Osteoblast (primary cell): ENCODE measurements at regions not wholly inside any gene's neighbourhood (a gene's known extent, or its start where the extent isn't known, plus 50 kb on each side); places are given as distances from the start of the nearest gene placed in this dataset.
A peak's percentile ranks its signal among the peaks of the same experiment; 100 is the strongest.

Source experiments
- DNase-seq: peaks from one replicate; pipeline ENCODE4 v3.0.0; 2011; ENCODE audit warnings: low spot score, mixed read lengths; ENCODE audit not compliant: insufficient read length; ENCODE audit errors: missing footprints
- H2AFZ ChIP-seq: 2 replicates; pipeline ENCODE4 v1.6.0; 2011; ENCODE audit warnings: mild to moderate bottlenecking, low read length
- H3K27ac ChIP-seq: 2 replicates; pipeline ENCODE4 v1.5.1; 2011; ENCODE audit warnings: mild to moderate bottlenecking, low read depth, low read length, moderate library complexity
- H3K27me3 ChIP-seq: 2 replicates; pipeline ENCODE4 v1.6.0; 2012; ENCODE audit warnings: mild to moderate bottlenecking, control low read depth, inconsistent platforms, low read length, moderate library complexity; ENCODE audit not compliant: insufficient read depth
- H3K36me3 ChIP-seq: 2 replicates; pipeline ENCODE4 v1.5.1; 2011; ENCODE audit warnings: mild to moderate bottlenecking, low read length, control low read depth, moderate library complexity; ENCODE audit not compliant: insufficient read depth
- H3K4me1 ChIP-seq: 2 replicates; pipeline ENCODE4 v1.5.1; 2011; ENCODE audit warnings: mild to moderate bottlenecking, low read length, control low read depth, moderate library complexity; ENCODE audit not compliant: insufficient read depth
- H3K4me2 ChIP-seq: 2 replicates; pipeline ENCODE4 v1.6.0; 2011; ENCODE audit warnings: mild to moderate bottlenecking, low read length; ENCODE audit not compliant: insufficient read depth
- H3K4me3 ChIP-seq: fragments of 200-600 bp; sonication (generic); 3 replicates; pipeline ENCODE4 v1.5.1; 2012; ENCODE audit warnings: mild to moderate bottlenecking, low read length, inconsistent platforms; ENCODE audit not compliant: insufficient read depth
- H3K79me2 ChIP-seq: 2 replicates; pipeline ENCODE4 v1.6.0; 2012; ENCODE audit warnings: mild to moderate bottlenecking, low read length, control low read depth, inconsistent platforms; ENCODE audit not compliant: insufficient read depth
- H3K9me3 ChIP-seq: 2 replicates; pipeline ENCODE4 v1.5.1; 2011; ENCODE audit warnings: low read depth, low read length, control low read depth
- H4K20me1 ChIP-seq: 2 replicates; pipeline ENCODE4 v1.6.0; 2012; ENCODE audit warnings: mild to moderate bottlenecking, low read length, control low read depth; ENCODE audit not compliant: insufficient read depth
- TF ChIP-seq, protein P1 (sequence below): IDR thresholded peaks from 2 replicates; pipeline ENCODE4 v1.5.1; 2011; ENCODE audit warnings: mild to moderate bottlenecking, low read depth, low read length, moderate library complexity; ENCODE audit errors: extremely low read depth

DNA sequence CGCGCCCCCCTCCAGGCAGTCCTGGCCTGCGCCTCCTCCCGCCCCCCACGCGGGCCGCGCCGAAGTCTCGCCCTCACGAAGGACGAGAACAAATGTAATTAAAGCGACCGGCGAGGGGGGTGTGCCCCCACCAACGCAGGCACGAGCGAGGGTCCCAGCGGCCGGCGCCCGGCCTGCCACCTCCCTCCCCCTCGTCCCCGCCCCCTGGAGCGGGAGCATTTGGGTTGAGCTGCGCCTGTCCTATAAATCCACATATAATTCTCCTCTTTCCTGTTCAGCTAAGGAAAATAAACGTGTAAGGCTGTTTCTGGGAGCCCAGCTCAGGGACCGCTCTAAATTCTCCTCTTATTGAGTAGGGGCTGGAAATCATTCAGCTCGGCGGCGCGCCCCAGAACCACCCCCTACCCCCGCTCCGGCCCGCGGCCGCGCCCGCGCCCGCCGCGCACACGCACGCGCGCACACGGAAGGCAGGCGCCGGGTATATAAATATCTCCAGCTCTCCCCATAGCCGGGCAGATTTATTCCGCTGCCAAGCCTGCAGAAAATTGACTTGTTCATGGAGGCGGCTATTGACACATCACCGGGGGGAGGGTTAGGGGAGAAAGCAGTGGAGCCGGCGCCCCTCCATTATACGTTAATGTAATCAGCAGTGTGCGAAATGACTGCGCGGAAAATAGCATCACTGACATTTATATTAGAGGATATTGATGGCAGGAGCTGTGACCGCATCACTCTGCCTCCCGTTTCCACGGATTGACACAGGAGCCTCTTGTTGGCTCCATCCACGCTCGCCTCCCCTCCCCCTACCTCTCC is 61.6 kb upstream of the BTRC start:
- Histone ChIP-seq H3K9me3 (no peaks in the 10 kb centered on the region), H2AFZ (peak overlapping the region; percentile 15), H3K36me3 (no peaks in the 10 kb centered on the region), H4K20me1 (no peaks in the 10 kb centered on the region), H3K27ac (no peak overlapping the region), H3K27me3 (peaks cover 51% of the 10 kb centered on the region), H3K79me2 (no peaks in the 10 kb centered on the region), H3K4me3 (peak overlapping the region; percentile 68), H3K4me1 (peaks cover 3% of the 10 kb centered on the region), H3K4me2 (peak overlapping the region; percentile 81)
- DNase-seq = peak; percentile 91
- TF ChIP-seq, protein P1, sequence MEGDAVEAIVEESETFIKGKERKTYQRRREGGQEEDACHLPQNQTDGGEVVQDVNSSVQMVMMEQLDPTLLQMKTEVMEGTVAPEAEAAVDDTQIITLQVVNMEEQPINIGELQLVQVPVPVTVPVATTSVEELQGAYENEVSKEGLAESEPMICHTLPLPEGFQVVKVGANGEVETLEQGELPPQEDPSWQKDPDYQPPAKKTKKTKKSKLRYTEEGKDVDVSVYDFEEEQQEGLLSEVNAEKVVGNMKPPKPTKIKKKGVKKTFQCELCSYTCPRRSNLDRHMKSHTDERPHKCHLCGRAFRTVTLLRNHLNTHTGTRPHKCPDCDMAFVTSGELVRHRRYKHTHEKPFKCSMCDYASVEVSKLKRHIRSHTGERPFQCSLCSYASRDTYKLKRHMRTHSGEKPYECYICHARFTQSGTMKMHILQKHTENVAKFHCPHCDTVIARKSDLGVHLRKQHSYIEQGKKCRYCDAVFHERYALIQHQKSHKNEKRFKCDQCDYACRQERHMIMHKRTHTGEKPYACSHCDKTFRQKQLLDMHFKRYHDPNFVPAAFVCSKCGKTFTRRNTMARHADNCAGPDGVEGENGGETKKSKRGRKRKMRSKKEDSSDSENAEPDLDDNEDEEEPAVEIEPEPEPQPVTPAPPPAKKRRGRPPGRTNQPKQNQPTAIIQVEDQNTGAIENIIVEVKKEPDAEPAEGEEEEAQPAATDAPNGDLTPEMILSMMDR = no peak

DNA sequence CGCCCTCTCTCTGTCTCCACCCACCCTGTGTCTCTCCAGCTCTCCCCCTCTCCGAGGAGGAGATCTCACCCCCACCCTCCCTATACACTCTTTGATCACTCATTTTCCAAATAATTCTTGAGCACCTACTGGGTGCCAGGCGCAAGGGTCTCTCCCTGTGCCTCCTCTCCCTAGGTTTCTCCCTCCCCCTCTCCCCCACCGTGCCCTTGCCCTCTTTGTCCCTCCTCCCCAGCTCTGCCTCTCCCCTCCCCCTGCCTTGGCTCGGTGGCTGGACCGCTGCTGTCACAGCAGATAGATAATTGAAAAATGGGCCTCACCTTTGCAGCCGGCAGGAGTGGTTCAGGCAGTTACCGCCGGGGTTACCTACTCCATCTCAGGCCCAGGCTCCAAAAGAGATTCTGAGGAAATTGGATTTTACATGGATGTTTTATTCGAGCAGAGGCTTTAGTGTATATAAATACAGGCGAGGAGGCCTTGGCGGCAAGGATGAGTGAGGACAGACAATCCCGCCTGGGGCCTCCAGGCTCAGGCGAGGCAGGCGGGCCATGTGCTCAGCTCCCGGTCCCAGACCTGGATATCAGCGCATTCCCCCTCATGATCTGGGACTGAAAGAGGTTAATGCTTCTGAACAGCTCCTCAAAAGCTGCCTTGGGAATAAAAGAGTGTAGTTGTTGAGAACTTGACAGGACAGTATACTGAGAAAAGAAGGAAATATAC is 60.8 kb upstream of the BTRC start:
- H2AFZ ChIP-seq = no peak overlapping the region

DNA sequence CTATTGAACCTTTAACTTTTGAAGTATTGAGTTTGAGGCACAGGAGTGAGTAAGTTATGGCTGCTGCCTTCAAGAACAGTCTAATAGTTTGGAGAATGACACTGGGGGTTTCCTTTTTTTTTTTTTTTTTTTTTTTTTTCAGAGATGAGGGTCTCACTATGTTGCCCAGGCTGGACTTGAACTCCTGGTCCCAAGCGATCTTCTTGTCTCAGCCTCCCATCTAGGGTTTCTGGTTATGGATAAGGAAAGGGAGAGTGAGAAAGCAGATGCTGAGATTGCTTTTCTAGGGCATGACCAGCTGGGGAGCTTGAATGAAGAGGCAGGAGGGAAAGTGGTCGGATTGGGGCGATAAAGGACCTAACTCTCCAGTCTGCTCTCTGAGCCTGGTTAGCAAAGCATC is 59.9 kb upstream of the BTRC start:
- TF ChIP-seq, protein P1 = no peak
- no peaks in the 10 kb centered on the region for H3K79me2 ChIP-seq
- H3K4me1 ChIP-seq = peaks cover 3% of the 10 kb centered on the region
- H3K27ac ChIP-seq = no peak overlapping the region
- H4K20me1 ChIP-seq = no peaks in the 10 kb centered on the region
- no peaks in the 10 kb centered on the region for H3K36me3 ChIP-seq
- no peak overlapping the region for H3K4me3 ChIP-seq
- DNase-seq = no peak
- H2AFZ ChIP-seq = no peak overlapping the region
- no peaks in the 10 kb centered on the region for H3K9me3 ChIP-seq
- peaks cover 60% of the 10 kb centered on the region for H3K27me3 ChIP-seq
- no peak overlapping the region for H3K4me2 ChIP-seq

More for the DNA sequence above, 60.8 kb upstream of the BTRC start:
- H4K20me1 ChIP-seq = no peaks in the 10 kb centered on the region
- no peaks in the 10 kb centered on the region for H3K36me3 ChIP-seq
- peaks cover 3% of the 10 kb centered on the region for H3K4me1 ChIP-seq
- H3K27ac ChIP-seq = no peak overlapping the region
- no peak overlapping the region for H3K4me2 ChIP-seq
- H3K4me3 ChIP-seq = no peak overlapping the region
- peak; percentile 63 for DNase-seq
- TF ChIP-seq, protein P1 = no peak
- no peaks in the 10 kb centered on the region for H3K79me2 ChIP-seq
- H3K9me3 ChIP-seq = no peaks in the 10 kb centered on the region
- peaks cover 54% of the 10 kb centered on the region for H3K27me3 ChIP-seq

DNA sequence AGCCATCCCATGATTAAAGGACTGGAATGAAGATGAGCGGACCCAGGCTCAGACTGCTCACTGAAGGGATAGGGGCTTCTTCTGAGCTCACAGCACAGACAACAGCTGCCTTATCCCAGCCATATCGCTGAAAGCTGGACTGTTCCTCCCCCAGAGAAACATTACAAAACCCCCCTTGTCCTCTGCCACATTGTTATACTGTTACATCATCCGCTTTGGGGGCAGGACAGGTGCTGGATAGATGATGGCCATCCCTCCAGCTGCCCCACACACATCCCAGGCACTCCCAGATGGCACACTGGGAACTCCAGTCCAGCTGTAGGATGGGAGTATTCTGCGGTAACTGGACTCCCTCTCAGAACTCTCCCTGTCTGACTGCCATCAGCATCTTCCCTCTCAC is 58.7 kb upstream of the BTRC start:
- H2AFZ ChIP-seq = no peak overlapping the region
- H3K27me3 ChIP-seq = peaks cover 54% of the 10 kb centered on the region
- H4K20me1 ChIP-seq = no peaks in the 10 kb centered on the region
- H3K36me3 ChIP-seq = no peaks in the 10 kb centered on the region
- no peak overlapping the region for H3K4me2 ChIP-seq
- H3K79me2 ChIP-seq = no peaks in the 10 kb centered on the region
- no peak overlapping the region for H3K4me3 ChIP-seq
- H3K27ac ChIP-seq = no peak overlapping the region
- TF ChIP-seq, protein P1 = no peak
- peak; percentile 73 for DNase-seq
- no peaks in the 10 kb centered on the region for H3K9me3 ChIP-seq
- H3K4me1 ChIP-seq = peaks cover 3% of the 10 kb centered on the region
